ENCODE measurements at regions not wholly inside any gene's neighbourhood (a gene's known extent, or its start where the extent isn't known, plus 50 kb on each side); places are given as distances from the start of the nearest gene placed in this dataset.

DNA sequence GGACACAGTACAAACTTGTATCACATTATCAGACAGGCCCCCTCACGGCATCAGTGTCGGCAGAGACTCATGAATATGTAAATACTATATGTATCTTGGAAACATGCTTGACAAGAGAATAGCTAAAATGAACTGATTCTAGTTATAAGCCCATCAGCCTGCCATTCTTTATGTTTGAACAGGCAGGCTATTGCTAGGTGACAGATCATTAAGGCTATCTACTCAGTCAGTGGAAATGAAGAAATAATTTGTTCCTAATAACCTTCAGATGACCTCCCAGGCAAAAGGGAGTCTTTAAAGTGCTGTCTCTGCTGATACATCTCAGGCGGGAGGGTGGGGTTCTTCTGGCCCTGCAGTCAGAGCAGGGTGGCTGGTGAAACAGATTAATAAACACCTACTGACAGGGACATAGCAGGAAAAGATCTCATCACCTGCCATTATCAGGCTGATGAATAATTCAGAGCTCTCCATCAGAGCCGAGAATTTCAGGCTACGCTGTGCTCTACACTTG, 394.2 kb downstream of the RASEF start:
- Mint-ChIP-seq H3K4me3 (no peak overlapping the region), H3K36me3 (no peaks in the 10 kb centered on the region), H3K9me3 (peaks cover 0 to 2% (median 0%) of the 10 kb centered on the region in 7 donors), H3K27ac (no peak overlapping the region), H3K4me1 (no peaks in the 10 kb centered on the region), H3K27me3 (ENCODE audit: low read depth in 3 of 3) (peaks cover 0 to 5% (median 0%) of the 10 kb centered on the region in 3 donors)
- Histone ChIP-seq H2AFZ (ENCODE audit: insufficient read depth, low read depth, low read length, poor library complexity, severe bottlenecking) (no peak overlapping the region), H3K27ac (ENCODE audit: low read depth in 1 of 2, low read length in 2 of 2) (no peak overlapping the region), H3K9me3 (replicated peaks in 1 of 2; ENCODE audit: control insufficient read depth in 1 of 2, insufficient read depth in 1 of 2, low read length in 2 of 2) (no peaks in the 10 kb centered on the region), H3K36me3 (replicated peaks in 1 of 2; ENCODE audit: control insufficient read depth in 1 of 2, insufficient read depth in 2 of 2, low read length in 2 of 2) (no peaks in the 10 kb centered on the region), H3K4me2 (replicated peaks; ENCODE audit: extremely low read depth, low read length, poor library complexity, severe bottlenecking) (no peak overlapping the region), H3K9ac (ENCODE audit: insufficient read depth, low read length, poor library complexity, severe bottlenecking) (no peak overlapping the region), H3K4me3 (replicated peaks in 1 of 3; ENCODE audit: low read depth in 2 of 3, low read length in 3 of 3) (no peak overlapping the region), H4K20me1 (ENCODE audit: insufficient read depth, low read length) (no peaks in the 10 kb centered on the region), H3K79me2 (ENCODE audit: insufficient read depth, low read length) (no peaks in the 10 kb centered on the region), H3K4me1 (ENCODE audit: control insufficient read depth in 1 of 2, insufficient read depth in 2 of 2, low read length in 2 of 2) (no peaks in the 10 kb centered on the region), H3K27me3 (ENCODE audit: control insufficient read depth in 2 of 2, insufficient read depth in 2 of 2, low read length in 2 of 2) (no peaks in the 10 kb centered on the region)
- TF ChIP-seq, protein P1, sequence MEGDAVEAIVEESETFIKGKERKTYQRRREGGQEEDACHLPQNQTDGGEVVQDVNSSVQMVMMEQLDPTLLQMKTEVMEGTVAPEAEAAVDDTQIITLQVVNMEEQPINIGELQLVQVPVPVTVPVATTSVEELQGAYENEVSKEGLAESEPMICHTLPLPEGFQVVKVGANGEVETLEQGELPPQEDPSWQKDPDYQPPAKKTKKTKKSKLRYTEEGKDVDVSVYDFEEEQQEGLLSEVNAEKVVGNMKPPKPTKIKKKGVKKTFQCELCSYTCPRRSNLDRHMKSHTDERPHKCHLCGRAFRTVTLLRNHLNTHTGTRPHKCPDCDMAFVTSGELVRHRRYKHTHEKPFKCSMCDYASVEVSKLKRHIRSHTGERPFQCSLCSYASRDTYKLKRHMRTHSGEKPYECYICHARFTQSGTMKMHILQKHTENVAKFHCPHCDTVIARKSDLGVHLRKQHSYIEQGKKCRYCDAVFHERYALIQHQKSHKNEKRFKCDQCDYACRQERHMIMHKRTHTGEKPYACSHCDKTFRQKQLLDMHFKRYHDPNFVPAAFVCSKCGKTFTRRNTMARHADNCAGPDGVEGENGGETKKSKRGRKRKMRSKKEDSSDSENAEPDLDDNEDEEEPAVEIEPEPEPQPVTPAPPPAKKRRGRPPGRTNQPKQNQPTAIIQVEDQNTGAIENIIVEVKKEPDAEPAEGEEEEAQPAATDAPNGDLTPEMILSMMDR (IDR thresholded peaks at IDR 0.05), result no peak
- no peak for DNase-seq
- WGBS (ENCODE audit: insufficient coverage), result 100% methylated on average over 2 of the region's 5 CpGs
- intact Hi-C loops (cut with micrococcal nuclease), result no loop called here

DNA sequence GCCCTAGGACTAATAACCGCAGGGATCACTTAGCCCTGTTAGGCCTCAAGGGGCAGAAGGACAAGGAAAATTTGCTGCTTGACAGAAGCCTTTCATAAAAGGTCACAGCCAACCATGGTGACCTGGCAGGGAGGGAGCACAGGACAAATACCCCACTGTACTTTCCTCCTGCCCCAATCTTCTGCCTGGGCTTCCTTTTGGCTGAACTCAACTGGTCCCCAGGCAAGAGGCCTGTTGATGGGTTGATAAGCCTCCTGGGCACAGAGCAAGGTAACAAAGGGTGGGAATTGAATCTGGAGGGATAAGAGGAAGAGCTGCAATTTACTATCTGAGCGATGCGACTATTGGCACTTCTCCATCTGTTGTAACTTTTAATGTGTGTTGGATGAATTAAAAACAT, 392.9 kb downstream of the RASEF start:
- no peak overlapping the region for H3K9ac ChIP-seq (ENCODE audit: insufficient read depth, low read length, poor library complexity, severe bottlenecking)
- no peaks in the 10 kb centered on the region for H3K4me1 ChIP-seq (ENCODE audit: control insufficient read depth in 1 of 2, insufficient read depth in 2 of 2, low read length in 2 of 2)
- no peak for DNase-seq
- H3K27ac ChIP-seq (ENCODE audit: low read depth in 1 of 2, low read length in 2 of 2), result no peak overlapping the region
- TF ChIP-seq, protein P1 (IDR thresholded peaks at IDR 0.05), result no peak
- H3K4me3 ChIP-seq (replicated peaks in 1 of 3; ENCODE audit: low read depth in 2 of 3, low read length in 3 of 3), result no peak overlapping the region
- Mint-ChIP-seq H3K4me1 (no peaks in the 10 kb centered on the region), H3K36me3 (no peaks in the 10 kb centered on the region), H3K27me3 (ENCODE audit: low read depth in 3 of 3) (peaks cover 0 to 3% (median 0%) of the 10 kb centered on the region in 3 donors), H3K27ac (no peak overlapping the region), H3K4me3 (no peak overlapping the region), H3K9me3 (peaks cover 0 to 2% (median 0%) of the 10 kb centered on the region in 7 donors)
- H3K27me3 ChIP-seq (ENCODE audit: control insufficient read depth in 2 of 2, insufficient read depth in 2 of 2, low read length in 2 of 2), result no peaks in the 10 kb centered on the region
- no peak overlapping the region for H2AFZ ChIP-seq (ENCODE audit: insufficient read depth, low read depth, low read length, poor library complexity, severe bottlenecking)
- no peak overlapping the region for H3K4me2 ChIP-seq (replicated peaks; ENCODE audit: extremely low read depth, low read length, poor library complexity, severe bottlenecking)
- H3K79me2 ChIP-seq (ENCODE audit: insufficient read depth, low read length), result no peaks in the 10 kb centered on the region
- H4K20me1 ChIP-seq (ENCODE audit: insufficient read depth, low read length), result no peaks in the 10 kb centered on the region
- intact Hi-C loops (cut with micrococcal nuclease), result no loop called here
- no peaks in the 10 kb centered on the region for H3K36me3 ChIP-seq (replicated peaks in 1 of 2; ENCODE audit: control insufficient read depth in 1 of 2, insufficient read depth in 2 of 2, low read length in 2 of 2)
- H3K9me3 ChIP-seq (replicated peaks in 1 of 2; ENCODE audit: control insufficient read depth in 1 of 2, insufficient read depth in 1 of 2, low read length in 2 of 2), result no peaks in the 10 kb centered on the region
- 88% methylated on average over 3 of the region's 3 CpGs for WGBS (ENCODE audit: insufficient coverage)

Data from CD14-positive monocyte (primary cell).